OCI-LY7 (cell line): ENCODE measurements at regions not wholly inside any gene's neighbourhood (a gene's known extent, or its start where the extent isn't known, plus 50 kb on each side); places are given as distances from the start of the nearest gene placed in this dataset.

Source experiments
- BruUV-seq: library from RNA; stranded (reverse); fragments of 400-500 nt; replicated peaks from 2 replicates; lab custom pipeline; 2021; lab: Mats Ljungman, UMichigan
- CTCF ChIA-PET: fragments of 300-600 bp; sonication (Branson Sonifier 250); formaldehyde crosslinking; loops from one replicate; lab custom pipeline; 2022; ENCODE audit warnings: antibody characterized with exemption; ENCODE audit not compliant: unreplicated experiment; lab: Charles Lee
- POLR2A ChIA-PET: fragments of 300-600 bp; sonication (Branson Sonifier 250); formaldehyde crosslinking; loops from one replicate; lab custom pipeline; 2022; ENCODE audit warnings: antibody characterized with exemption; lab: Charles Lee
- DNase-seq: peaks from one replicate; pipeline ENCODE4 v3.0.0-alpha.2; 2015; ENCODE audit warnings: low spot score
- H2AFZ ChIP-seq: fragments of 200-600 bp; sonication (generic), shearing (Covaris generic); 2 replicates; pipeline ENCODE4 v1.6.1; 2014; ENCODE audit warnings: mild to moderate bottlenecking, antibody characterized with exemption, low read length, moderate library complexity
- H3K27ac ChIP-seq: fragments of 200-600 bp; sonication (generic); 2 replicates; pipeline ENCODE4 v1.5.1; 2014; ENCODE audit warnings: mixed run types, low read depth, mild to moderate bottlenecking, moderate library complexity, low read length, inconsistent platforms; ENCODE audit not compliant: poor library complexity, severe bottlenecking
- H3K36me3 ChIP-seq: fragments of 200-600 bp; sonication (generic); 2 replicates; pipeline ENCODE4 v1.6.1; 2014; ENCODE audit warnings: mild to moderate bottlenecking, antibody characterized with exemption, low read length, moderate library complexity, mixed read lengths; ENCODE audit not compliant: insufficient read depth
- H3K4me1 ChIP-seq: fragments of 200-600 bp; sonication (generic); 2 replicates; pipeline ENCODE4 v1.5.1; 2014; ENCODE audit warnings: mild to moderate bottlenecking, low read length; ENCODE audit not compliant: insufficient read depth, poor library complexity, severe bottlenecking
- H3K4me2 ChIP-seq: fragments of 200-600 bp; sonication (generic); 2 replicates; pipeline ENCODE4 v1.6.1; 2014; ENCODE audit warnings: mild to moderate bottlenecking, low read length
- H3K4me3 ChIP-seq: fragments of 200-600 bp; sonication (generic); 2 replicates; pipeline ENCODE4 v1.5.1; 2014; ENCODE audit warnings: mild to moderate bottlenecking, low read depth, low read length; ENCODE audit not compliant: poor library complexity, severe bottlenecking
- H3K79me2 ChIP-seq: fragments of 200-600 bp; sonication (generic); 2 replicates; pipeline ENCODE4 v1.6.1; 2016; ENCODE audit warnings: low read depth, mild to moderate bottlenecking, low read length, moderate library complexity, mixed read lengths; ENCODE audit not compliant: insufficient read depth
- H3K9me2 ChIP-seq: fragments of 200-600 bp; sonication (generic); 2 replicates; pipeline ENCODE4 v1.6.1; 2016; ENCODE audit warnings: mild to moderate bottlenecking, low read length, mixed read lengths; ENCODE audit not compliant: insufficient read depth
- H3K9me3 ChIP-seq: fragments of 200-600 bp; sonication (generic); 2 replicates; pipeline ENCODE4 v1.6.1; 2014; ENCODE audit warnings: mild to moderate bottlenecking, mixed run types, low read length, mixed read lengths
- H4K20me1 ChIP-seq: fragments of 200-600 bp; sonication (generic); 2 replicates; pipeline ENCODE4 v1.6.1; 2014; ENCODE audit warnings: mild to moderate bottlenecking, antibody characterized with exemption, low read length, moderate library complexity, mixed read lengths; ENCODE audit not compliant: insufficient read depth
- CTCF ChIP-seq: fragments of 200-600 bp; sonication (generic); conservative IDR thresholded peaks from 2 replicates; pipeline ENCODE4 v1.5.1; 2014; ENCODE audit warnings: mild to moderate bottlenecking, antibody characterized with exemption, low read length, moderate library complexity, mixed read lengths
- EZH2phosphoT487 ChIP-seq: fragments of 200-600 bp; sonication (generic); IDR thresholded peaks from 2 replicates; pipeline ENCODE4 v1.6.1; 2018; ENCODE audit warnings: low read depth, borderline replicate concordance, mild to moderate bottlenecking, mixed run types, antibody characterized with exemption, low read length, moderate library complexity, mixed read lengths
- intact Hi-C: fragments of 100-400 bp; cut with micrococcal nuclease; formaldehyde crosslinking; loops from one replicate; pipeline ENCODE4 v1.10.0; 2022; ENCODE audit not compliant: unreplicated experiment

GRCh38 chr1:5509664-5510452 lies 482.4 kb downstream of the NPHP4 start:
- Histone ChIP-seq H4K20me1 (no peaks in the 10 kb centered on the region), H3K4me3 (no peak overlapping the region), H3K4me2 (no peak overlapping the region), H3K4me1 (no peaks in the 10 kb centered on the region), H3K79me2 (no peaks in the 10 kb centered on the region), H3K36me3 (no peaks in the 10 kb centered on the region), H2AFZ (no peak overlapping the region), H3K9me2 (no peaks in the 10 kb centered on the region), H3K9me3 (no peaks in the 10 kb centered on the region), H3K27ac (no peak overlapping the region)
- TF ChIP-seq EZH2phosphoT487 (no peak), CTCF (peak; percentile 91)
- peak; percentile 58 for DNase-seq
- CTCF ChIA-PET: no interaction called here
- intact Hi-C loops: loop anchor here (2.0 kb wide), 1 partner anchor 237 kb away; no protein-coding TSS in a partner anchor
- BruUV-seq: no TSS peak
- POLR2A ChIA-PET: interaction anchor here (0.7 kb wide), 1 partner anchor 367 kb away, joined by 3 read pairs; no protein-coding TSS in a partner anchor

- intact Hi-C loops: no loop called here
- BruUV-seq: no TSS peak
- Histone ChIP-seq H3K4me3 (no peak overlapping the region), H4K20me1 (no peaks in the 10 kb centered on the region), H3K79me2 (no peaks in the 10 kb centered on the region), H3K9me2 (no peaks in the 10 kb centered on the region), H3K4me1 (no peaks in the 10 kb centered on the region), H3K4me2 (no peak overlapping the region), H2AFZ (no peak overlapping the region), H3K9me3 (no peaks in the 10 kb centered on the region), H3K36me3 (no peaks in the 10 kb centered on the region), H3K27ac (no peak overlapping the region)
- no peak for DNase-seq
- POLR2A ChIA-PET: no interaction called here
- TF ChIP-seq CTCF: no peak
- no peak for TF ChIP-seq EZH2phosphoT487
- CTCF ChIA-PET: no interaction called here
Observed at GRCh38 chr1:5508669-5509330, 483.4 kb downstream of the NPHP4 start.

DNA sequence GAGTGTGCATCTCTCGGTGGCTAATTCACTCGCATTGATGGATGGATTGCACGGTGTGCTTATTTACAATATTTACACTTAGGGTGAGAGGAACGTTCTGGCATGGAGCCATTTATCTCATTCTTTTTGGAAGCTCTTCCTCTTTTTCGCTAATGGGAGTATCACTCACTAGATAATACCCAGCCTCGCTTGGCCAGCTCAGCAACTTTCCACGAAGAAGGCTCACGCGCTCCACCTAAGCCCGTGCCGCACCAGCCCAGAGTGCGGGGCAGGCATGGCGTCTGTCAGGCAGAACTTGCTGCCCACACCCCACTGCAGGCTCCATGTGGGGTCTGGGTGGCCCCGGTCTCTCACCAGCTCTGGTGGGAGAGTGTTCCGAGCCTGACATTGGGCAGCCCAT lies 484.9 kb downstream of the NPHP4 start:
- no peaks in the 10 kb centered on the region for H4K20me1 ChIP-seq
- H3K27ac ChIP-seq: no peak overlapping the region
- DNase-seq: no peak
- H3K4me3 ChIP-seq: no peak overlapping the region
- no peaks in the 10 kb centered on the region for H3K36me3 ChIP-seq
- no peak overlapping the region for H3K4me2 ChIP-seq
- BruUV-seq: no TSS peak
- CTCF ChIA-PET: no interaction called here
- POLR2A ChIA-PET: no interaction called here
- no peaks in the 10 kb centered on the region for H3K79me2 ChIP-seq
- intact Hi-C loops: no loop called here
- H2AFZ ChIP-seq: no peak overlapping the region
- H3K9me3 ChIP-seq: no peaks in the 10 kb centered on the region
- TF ChIP-seq EZH2phosphoT487: no peak
- no peak for TF ChIP-seq CTCF
- no peaks in the 10 kb centered on the region for H3K4me1 ChIP-seq
- no peaks in the 10 kb centered on the region for H3K9me2 ChIP-seq
